ENCODE measurements at regions not wholly inside any gene's neighbourhood (a gene's known extent, or its start where the extent isn't known, plus 50 kb on each side); places are given as distances from the start of the nearest gene placed in this dataset.

GRCh38 chr12:42992826-42993225, 403.3 kb upstream of the PRICKLE1 start:
- no peak overlapping the region for H3K4me3 ChIP-seq
- no peaks in the 10 kb centered on the region for H3K27me3 ChIP-seq
- H3K4me1 ChIP-seq: no peaks in the 10 kb centered on the region
- no peak overlapping the region for H3K27ac ChIP-seq
- no peak for DNase-seq (ENCODE audit: extremely low spot score in 2 of 2)
- intact Hi-C loops (cut with DNase I): no loop called here
- TF ChIP-seq POLR2A (IDR thresholded peaks at IDR 0.05) (no peak), POLR2AphosphoS5 (IDR thresholded peaks at IDR 0.05; ENCODE audit: insufficient read depth in 1 of 2, low read depth in 1 of 2) (no peak)
- TF ChIP-seq, protein P1, sequence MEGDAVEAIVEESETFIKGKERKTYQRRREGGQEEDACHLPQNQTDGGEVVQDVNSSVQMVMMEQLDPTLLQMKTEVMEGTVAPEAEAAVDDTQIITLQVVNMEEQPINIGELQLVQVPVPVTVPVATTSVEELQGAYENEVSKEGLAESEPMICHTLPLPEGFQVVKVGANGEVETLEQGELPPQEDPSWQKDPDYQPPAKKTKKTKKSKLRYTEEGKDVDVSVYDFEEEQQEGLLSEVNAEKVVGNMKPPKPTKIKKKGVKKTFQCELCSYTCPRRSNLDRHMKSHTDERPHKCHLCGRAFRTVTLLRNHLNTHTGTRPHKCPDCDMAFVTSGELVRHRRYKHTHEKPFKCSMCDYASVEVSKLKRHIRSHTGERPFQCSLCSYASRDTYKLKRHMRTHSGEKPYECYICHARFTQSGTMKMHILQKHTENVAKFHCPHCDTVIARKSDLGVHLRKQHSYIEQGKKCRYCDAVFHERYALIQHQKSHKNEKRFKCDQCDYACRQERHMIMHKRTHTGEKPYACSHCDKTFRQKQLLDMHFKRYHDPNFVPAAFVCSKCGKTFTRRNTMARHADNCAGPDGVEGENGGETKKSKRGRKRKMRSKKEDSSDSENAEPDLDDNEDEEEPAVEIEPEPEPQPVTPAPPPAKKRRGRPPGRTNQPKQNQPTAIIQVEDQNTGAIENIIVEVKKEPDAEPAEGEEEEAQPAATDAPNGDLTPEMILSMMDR (IDR thresholded peaks at IDR 0.05): no peak
- H3K9me3 ChIP-seq: no peaks in the 10 kb centered on the region
- H3K36me3 ChIP-seq: no peaks in the 10 kb centered on the region

DNA sequence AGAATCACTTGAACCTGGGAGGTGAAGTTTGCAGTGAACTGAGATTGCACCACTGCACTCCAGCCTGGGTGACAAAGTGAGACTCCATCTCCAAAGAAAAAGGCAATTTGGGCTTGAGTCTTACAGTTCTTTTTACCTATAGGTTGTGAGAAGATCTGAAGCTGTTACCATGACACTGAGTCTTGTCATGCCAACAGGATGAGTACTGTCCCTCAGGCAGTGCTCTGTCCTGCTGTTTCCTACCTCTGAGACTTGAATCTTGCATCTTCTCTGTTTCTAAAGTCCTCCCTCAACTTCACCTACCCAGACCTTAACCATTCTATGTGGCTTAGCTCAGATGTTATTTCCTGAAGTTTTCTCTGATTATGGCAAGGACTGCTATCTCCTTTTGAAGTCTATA, 400.8 kb upstream of the PRICKLE1 start:
- TF ChIP-seq POLR2AphosphoS5 (IDR thresholded peaks at IDR 0.05; ENCODE audit: insufficient read depth in 1 of 2, low read depth in 1 of 2) (no peak), POLR2A (IDR thresholded peaks at IDR 0.05) (no peak)
- TF ChIP-seq, protein P1 (IDR thresholded peaks at IDR 0.05): no peak
- Histone ChIP-seq H3K27me3 (no peaks in the 10 kb centered on the region), H3K27ac (no peak overlapping the region), H3K9me3 (no peaks in the 10 kb centered on the region), H3K4me3 (no peak overlapping the region), H3K4me1 (no peaks in the 10 kb centered on the region), H3K36me3 (no peaks in the 10 kb centered on the region)
- intact Hi-C loops (cut with DNase I): no loop called here
- DNase-seq (ENCODE audit: extremely low spot score in 2 of 2): no peak

- Histone ChIP-seq H3K27me3 (no peaks in the 10 kb centered on the region), H3K36me3 (no peaks in the 10 kb centered on the region), H3K27ac (no peak overlapping the region), H3K4me3 (no peak overlapping the region), H3K4me1 (no peaks in the 10 kb centered on the region), H3K9me3 (no peaks in the 10 kb centered on the region)
- TF ChIP-seq POLR2A (IDR thresholded peaks at IDR 0.05) (no peak), POLR2AphosphoS5 (IDR thresholded peaks at IDR 0.05; ENCODE audit: insufficient read depth in 1 of 2, low read depth in 1 of 2) (no peak)
- TF ChIP-seq, protein P1 (IDR thresholded peaks at IDR 0.05): no peak
- DNase-seq (ENCODE audit: extremely low spot score in 2 of 2): no peak
- intact Hi-C loops (cut with DNase I): loop anchor here (10.0 kb wide), 1 partner anchor 282 kb away; no protein-coding TSS in a partner anchor
Measured at GRCh38 chr12:42987216-42987650, 397.7 kb upstream of the PRICKLE1 start.

GRCh38 chr12:42985506-42985905, 396.0 kb upstream of the PRICKLE1 start:
- Histone ChIP-seq H3K27me3 (no peaks in the 10 kb centered on the region), H3K27ac (no peak overlapping the region), H3K4me3 (no peak overlapping the region), H3K36me3 (no peaks in the 10 kb centered on the region), H3K4me1 (no peaks in the 10 kb centered on the region), H3K9me3 (no peaks in the 10 kb centered on the region)
- DNase-seq (ENCODE audit: extremely low spot score in 2 of 2): no peak
- intact Hi-C loops (cut with DNase I): loop anchor here (10.0 kb wide), 1 partner anchor 281 kb away; no protein-coding TSS in a partner anchor
- TF ChIP-seq POLR2AphosphoS5 (IDR thresholded peaks at IDR 0.05; ENCODE audit: insufficient read depth in 1 of 2, low read depth in 1 of 2) (no peak), POLR2A (IDR thresholded peaks at IDR 0.05) (no peak)
- TF ChIP-seq, protein P1 (IDR thresholded peaks at IDR 0.05): no peak

DNA sequence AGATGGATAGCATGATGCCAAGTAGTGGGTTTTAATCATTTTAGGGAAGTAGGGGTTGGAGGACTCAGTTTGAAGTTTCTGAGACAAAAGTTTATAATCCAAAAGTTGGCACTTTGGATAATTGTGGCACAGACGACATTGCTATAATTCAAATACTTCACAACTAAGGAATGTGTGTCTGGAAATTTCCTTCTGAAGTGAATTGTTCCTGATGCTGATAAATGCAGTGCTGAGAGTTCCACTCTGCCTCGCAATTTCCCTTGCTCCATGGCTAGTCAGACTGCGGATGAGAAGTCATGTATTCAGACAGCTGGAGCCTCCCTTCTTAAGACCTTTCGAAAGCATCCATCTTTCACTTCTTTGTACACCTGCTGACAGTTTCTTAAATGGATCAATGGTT, 393.3 kb upstream of the PRICKLE1 start:
- intact Hi-C loops (cut with DNase I): loop anchor here (10.0 kb wide), 1 partner anchor 278 kb away; no protein-coding TSS in a partner anchor
- Histone ChIP-seq H3K36me3 (no peaks in the 10 kb centered on the region), H3K4me3 (no peak overlapping the region), H3K27me3 (no peaks in the 10 kb centered on the region), H3K27ac (no peak overlapping the region), H3K9me3 (no peaks in the 10 kb centered on the region), H3K4me1 (no peaks in the 10 kb centered on the region)
- TF ChIP-seq, protein P1 (IDR thresholded peaks at IDR 0.05): no peak
- TF ChIP-seq POLR2A (IDR thresholded peaks at IDR 0.05) (no peak), POLR2AphosphoS5 (IDR thresholded peaks at IDR 0.05; ENCODE audit: insufficient read depth in 1 of 2, low read depth in 1 of 2) (no peak)
- DNase-seq (ENCODE audit: extremely low spot score in 2 of 2): no peak

All from vagina (tissue), 2 donors.